ENCODE measurements at regions not wholly inside any gene's neighbourhood (a gene's known extent, or its start where the extent isn't known, plus 50 kb on each side); places are given as distances from the start of the nearest gene placed in this dataset.

DNA sequence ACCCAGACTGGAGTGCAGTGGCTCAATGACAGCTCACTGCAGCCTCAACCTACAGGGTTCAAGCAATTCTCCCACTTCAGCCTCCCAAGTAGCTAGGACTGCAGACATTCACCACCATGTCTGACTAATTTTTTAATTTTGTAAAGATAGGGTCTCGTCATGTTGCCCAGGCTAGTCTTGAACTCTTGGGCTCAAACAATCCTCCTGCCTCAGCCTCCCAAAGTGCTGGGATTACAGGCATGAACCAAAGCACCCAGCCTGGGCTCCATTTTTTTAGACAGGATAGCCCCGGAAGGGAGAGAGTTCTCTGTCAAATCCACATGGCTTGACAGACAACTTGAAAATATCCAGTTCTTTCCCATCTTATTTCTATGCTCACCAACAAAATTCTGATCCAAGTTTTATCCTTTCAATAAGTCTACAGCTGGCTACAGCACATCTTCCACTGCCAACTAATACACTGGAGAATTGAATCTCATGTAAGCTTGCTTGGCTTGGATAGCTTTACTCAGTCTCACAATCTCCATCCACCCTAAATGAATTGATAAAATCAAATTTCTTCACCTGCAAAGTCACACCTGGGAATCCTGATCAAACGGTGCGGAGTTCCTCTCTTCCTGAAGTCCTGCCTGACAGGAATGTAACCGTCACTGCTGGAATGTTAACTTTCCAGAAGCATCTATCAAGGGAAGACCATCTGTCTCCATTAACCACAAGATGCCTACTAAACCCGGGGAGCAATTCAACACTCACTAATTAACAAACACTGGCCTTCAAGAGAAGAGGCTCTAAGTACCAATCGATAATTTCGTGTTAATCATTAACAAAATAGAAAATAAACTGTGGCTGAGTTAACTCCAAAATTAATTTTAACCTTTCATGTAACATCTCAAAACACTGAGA, 239.7 kb upstream of the MKLN1 start:
- WGBS, 3 donors: 25 to 75% (median 70%) methylated on average over 8 of the region's 8 CpGs
- H3K27ac ChIP-seq (ENCODE audit: low read depth, low read length): no peak overlapping the region

DNA sequence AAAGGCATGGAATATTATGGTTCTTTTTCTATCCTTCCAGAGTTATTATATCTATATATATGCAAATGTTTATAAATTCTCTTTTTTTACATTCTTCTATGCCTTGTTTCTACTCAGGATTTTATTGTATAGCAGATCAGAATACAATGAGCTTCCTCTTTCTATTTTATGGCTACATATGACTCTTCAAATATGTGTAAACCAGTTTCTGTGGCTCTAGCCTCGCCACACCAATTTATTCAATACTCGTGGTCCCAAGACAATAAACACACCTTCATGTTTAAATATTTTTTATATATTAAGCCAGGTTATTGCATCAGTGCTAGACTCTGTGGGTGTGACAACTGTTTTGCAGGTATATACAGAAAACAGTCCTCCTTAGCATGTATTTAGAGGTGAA, 237.5 kb upstream of the MKLN1 start:
- 84 to 87% (median 86%) methylated on average over 2 of the region's 2 CpGs for WGBS, 3 donors
- no peak overlapping the region for H3K27ac ChIP-seq (ENCODE audit: low read depth, low read length)

DNA sequence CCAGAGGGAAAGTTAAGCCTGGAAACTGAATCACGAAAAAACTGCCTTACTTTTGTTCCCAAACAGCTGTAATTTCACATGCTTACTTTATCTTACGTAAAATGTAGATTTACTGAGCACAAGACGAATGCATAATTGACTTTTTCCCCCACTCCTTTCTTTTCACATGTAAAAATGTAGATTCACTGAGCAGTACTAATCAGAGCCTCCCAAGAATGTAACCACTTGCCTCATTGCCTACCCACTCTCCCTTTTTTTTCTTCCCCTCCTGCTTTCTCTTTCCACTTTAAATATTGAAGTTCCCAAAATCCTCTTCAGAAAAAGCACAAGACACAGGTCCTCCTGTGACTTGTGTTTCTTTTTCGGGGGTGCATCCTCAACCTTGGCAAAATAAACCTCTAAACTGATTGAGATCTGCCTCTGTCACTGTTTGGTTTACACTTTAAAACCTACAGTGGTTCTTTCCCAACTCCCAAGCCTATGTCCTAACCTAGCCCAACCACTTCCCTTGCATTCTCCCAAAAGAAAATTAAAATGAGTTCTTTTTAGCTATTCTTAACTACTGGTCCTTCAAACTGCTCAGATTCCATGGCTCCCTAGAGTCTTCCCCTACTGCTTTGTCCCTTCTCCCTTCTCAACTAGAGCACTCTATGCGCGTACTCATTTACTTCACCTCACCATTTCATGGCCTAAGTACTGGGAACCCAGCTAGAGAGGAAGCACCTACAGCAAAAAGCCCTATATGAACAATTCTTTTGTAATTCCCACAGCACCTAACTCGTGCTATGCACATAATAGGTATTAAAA, 236.6 kb upstream of the MKLN1 start:
- H3K27ac ChIP-seq (ENCODE audit: low read depth, low read length): no peak overlapping the region
- 65 to 86% (median 78%) methylated on average over 7 of the region's 7 CpGs for WGBS, 3 donors

DNA sequence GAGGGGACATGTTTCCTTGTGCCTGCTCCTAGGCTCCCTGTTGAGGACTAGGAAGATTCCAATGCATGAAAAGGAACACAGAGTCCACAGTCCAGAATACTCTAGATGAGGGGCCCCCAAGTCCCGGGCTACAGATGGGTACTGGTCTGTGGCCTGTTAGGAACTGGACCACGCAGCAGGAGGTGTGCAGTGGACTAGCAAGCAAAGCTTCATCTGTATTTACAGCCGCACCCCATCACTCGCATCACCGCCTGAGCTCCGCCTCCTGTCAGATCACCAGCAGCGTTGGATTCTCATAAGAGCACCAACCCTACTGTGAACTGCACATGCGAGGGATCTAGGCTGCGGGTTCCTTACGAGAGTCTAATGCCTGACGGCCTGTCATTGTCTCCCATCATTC, 233.0 kb upstream of the MKLN1 start:
- H3K27ac ChIP-seq (ENCODE audit: low read depth, low read length): no peak overlapping the region
- 96 to 97% (median 97%) methylated on average over 11 of the region's 11 CpGs for WGBS, 3 donors

DNA sequence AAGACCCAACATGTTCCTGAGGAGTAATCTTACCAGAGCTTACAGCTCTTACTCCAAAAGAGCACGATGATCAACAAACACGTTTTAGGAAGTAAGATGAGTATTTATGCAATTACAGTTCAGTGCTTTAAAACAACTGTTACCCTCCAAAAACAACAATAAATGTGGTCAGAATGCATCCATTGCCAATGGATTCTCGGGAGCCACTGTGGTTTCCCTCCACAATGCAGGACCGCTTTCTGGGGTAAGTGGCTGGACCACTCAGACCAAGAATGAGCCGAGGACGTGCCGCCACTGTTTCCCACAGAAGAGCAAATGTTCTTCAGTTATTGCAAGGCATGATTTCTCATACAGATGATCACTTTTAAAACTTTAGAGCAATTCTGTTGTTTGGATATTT, 232.3 kb upstream of the MKLN1 start:
- 83 to 95% (median 86%) methylated on average over 7 of the region's 7 CpGs for WGBS, 3 donors
- no peak overlapping the region for H3K27ac ChIP-seq (ENCODE audit: low read depth, low read length)

DNA sequence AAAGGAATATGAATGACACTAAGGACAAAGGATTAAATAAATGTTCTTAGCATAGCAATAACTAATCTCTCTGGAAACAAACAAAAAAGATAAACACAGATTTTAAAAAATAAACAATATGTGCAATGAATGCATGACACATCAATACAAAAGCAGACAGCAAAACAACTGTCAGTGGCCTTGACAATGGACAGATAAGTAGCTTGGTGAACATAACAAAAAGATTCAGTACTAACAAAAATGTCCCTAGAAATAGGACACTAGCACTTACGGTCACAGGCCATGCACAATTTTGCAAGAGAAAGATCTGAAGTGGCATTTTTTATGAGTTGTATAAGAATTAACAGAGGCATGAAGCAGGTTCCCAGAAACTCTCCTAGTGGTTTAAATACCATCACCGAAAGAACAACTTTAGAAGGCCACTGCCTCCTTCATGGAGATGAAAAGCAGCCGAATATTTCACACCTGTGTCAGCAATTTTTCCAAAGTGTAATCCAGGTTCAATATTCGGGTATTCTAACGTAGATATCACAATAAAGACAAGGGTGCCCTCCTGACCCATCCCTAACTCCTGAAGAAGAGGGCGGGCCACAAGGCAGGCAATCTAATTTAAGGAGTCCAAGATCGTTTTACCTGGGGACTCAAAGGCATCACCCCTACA, 231.3 kb upstream of the MKLN1 start:
- 79 to 89% (median 84%) methylated on average over 7 of the region's 7 CpGs for WGBS, 3 donors
- no peak overlapping the region for H3K27ac ChIP-seq (ENCODE audit: low read depth, low read length)

DNA sequence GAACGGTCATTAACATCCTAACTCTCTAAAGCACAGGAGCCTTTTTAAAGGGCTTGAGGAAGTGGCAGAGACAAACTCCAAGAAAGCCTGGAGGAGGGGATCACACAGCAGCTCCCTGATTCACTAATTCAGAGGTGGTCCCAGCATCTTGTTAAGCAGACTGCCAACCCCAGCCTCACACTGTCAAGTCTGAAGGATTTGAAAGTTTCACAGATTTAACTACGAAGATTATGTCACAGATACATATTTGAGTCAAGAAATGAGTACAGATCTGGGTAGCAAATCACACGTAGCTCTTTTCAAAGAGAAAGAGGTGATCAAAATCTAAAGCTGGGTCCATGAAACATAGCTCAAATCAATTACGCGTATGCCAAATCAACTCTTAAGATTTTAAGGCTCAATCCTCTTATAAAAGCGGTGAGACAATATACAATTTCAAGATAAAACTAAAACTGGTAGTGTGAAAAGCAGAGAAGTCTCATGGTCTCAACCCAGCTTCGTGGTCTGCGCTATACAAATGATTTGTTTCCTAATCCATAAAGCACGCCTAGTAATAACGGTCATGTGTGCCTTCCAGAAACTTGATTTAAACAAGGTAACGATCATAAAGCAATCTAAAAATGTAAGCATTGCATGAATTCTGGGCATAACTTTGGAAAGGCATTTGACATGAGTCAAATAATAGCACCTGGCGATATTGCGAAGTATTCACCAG, 229.9 kb upstream of the MKLN1 start:
- H3K27ac ChIP-seq (ENCODE audit: low read depth, low read length): no peak overlapping the region
- 76 to 85% (median 77%) methylated on average over 13 of the region's 13 CpGs for WGBS, 3 donors

DNA sequence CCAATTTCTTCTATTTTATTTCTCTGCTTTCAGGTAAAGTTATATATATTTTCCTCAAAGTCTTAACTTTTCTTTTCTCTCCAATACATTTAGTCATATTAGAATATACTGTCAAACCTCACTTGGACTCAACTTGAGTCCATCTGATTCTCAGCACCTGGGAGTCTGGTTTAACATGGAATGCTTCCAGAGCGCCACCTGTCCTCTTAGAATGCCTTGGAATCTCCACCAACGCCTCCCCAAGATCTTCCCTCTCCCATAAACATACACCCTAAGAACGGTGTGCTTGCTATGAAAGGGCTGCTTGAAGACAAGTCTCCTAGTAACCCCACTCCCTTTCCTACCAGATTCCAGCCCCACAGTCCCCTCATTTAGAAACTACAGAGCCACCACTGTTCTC, 229.1 kb upstream of the MKLN1 start:
- H3K27ac ChIP-seq (ENCODE audit: low read depth, low read length): no peak overlapping the region
- 52 to 91% (median 90%) methylated on average over 3 of the region's 3 CpGs for WGBS, 3 donors

DNA sequence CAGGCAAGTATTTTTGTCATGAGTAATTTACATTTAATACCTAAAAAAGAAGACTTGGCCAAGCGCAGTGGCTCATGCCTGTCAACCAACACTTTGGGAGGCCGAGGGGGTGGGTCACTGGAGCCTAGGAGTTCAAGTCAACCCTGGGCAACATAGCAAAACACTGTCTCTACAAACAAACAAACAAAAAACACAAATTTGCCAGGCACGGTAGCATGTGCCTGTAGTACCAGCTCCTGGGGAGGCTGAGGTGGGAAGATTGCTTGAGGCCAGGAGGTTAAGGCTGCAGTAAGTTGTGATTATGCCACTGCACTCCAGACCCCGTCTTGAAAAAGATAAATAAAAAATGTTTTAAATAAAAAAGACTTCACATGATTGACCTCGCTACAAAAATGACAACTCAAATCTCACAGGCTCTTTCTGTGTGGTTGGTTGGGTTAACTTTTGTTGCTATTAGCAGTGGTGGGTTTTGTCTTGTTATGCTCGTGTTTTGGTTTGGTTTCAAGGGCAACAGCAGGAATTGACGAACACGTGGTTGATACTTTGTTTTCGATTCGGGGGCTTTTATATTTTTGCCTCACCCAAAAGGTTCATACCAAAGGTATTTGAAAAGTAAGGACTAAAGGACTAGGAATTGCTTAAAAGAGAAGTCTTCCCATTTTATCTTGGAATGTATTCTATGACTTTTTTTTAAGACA, 227.2 kb upstream of the MKLN1 start:
- no peak overlapping the region for H3K27ac ChIP-seq (ENCODE audit: low read depth, low read length)
- 75 to 82% (median 76%) methylated on average over 10 of the region's 10 CpGs for WGBS, 3 donors

DNA sequence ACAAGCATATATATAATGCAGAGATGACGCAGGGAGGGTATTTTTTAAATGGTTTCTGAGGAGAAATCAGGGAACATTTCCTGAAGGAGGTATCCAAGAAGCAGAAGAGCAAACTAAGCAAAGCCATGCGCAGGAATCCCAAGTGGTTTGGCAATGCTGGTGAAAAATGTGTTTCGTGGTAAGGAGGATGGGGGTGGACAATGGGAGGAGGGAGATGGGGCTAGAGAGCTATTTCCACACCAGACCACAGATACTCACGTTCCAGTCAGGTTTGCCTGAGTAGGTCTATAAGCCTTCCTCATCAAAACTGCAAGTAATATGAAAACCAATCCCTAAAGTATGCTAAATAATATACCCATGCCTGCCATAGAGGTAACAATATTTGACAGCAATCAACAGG, 223.7 kb upstream of the MKLN1 start:
- no peak overlapping the region for H3K27ac ChIP-seq (ENCODE audit: low read depth, low read length)
- WGBS, 3 donors: 29 to 76% (median 29%) methylated on average over 4 of the region's 4 CpGs

DNA sequence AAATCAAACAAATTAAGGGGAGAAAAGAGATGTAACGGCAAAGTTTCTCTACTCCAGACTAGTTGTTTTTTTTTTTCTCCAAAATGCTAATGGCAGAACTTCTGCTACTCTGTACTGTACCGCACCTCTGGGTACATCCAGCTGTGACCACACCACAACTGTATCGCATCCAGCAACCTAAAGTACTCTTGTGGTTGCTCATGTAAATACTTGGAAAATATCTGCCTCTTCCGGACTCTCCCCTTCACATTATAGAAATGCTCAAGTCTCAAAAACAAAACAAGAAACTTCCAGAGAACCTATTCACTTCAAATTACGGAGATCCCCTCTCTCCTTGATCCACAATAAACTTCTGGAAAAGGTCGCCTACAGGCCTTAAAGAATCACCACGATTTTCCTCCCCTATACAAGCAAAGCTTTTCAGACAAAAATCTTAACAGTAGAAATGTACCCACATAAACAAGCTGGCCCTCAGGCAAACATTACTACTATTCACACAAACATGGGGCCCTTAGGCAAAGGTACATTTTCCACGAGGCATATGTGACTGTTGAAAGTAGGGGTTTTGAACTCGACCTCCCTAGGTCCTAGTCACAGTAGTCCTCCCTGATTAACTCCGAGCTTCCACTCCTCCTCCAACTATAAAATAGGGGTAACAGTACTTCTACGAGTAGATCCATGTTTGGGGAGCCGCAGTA, 222.9 kb upstream of the MKLN1 start:
- WGBS, 3 donors: 51 to 73% (median 62%) methylated on average over 12 of the region's 12 CpGs
- no peak overlapping the region for H3K27ac ChIP-seq (ENCODE audit: low read depth, low read length)

DNA sequence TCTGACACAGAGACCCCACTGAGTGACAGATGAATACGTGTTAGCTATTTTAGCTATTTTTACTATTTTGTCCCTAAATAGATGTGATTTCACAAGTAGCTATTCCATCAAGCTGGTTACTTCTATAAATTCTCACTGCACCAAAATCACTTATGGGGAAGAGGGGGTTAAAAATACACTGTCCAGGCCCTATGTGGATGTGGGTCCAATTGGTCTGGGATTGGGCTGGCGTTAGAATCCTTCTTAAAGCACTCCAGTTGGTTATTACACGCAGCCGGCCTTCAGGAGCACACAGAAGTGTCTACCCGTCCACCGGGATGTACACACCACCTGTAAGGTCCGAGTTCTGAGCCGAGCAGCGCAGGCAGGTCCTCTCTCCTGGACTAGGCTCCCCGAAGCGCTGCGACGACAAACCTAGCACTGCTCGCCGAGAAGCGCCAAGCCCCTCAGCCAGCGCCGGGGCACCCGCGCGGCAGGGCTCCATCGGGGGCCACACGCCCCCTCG, 222.3 kb upstream of the MKLN1 start:
- H3K27ac ChIP-seq (ENCODE audit: low read depth, low read length): no peak overlapping the region
- WGBS, 3 donors: 3% methylated on average over 22 to 24 of the region's 24 CpGs

DNA sequence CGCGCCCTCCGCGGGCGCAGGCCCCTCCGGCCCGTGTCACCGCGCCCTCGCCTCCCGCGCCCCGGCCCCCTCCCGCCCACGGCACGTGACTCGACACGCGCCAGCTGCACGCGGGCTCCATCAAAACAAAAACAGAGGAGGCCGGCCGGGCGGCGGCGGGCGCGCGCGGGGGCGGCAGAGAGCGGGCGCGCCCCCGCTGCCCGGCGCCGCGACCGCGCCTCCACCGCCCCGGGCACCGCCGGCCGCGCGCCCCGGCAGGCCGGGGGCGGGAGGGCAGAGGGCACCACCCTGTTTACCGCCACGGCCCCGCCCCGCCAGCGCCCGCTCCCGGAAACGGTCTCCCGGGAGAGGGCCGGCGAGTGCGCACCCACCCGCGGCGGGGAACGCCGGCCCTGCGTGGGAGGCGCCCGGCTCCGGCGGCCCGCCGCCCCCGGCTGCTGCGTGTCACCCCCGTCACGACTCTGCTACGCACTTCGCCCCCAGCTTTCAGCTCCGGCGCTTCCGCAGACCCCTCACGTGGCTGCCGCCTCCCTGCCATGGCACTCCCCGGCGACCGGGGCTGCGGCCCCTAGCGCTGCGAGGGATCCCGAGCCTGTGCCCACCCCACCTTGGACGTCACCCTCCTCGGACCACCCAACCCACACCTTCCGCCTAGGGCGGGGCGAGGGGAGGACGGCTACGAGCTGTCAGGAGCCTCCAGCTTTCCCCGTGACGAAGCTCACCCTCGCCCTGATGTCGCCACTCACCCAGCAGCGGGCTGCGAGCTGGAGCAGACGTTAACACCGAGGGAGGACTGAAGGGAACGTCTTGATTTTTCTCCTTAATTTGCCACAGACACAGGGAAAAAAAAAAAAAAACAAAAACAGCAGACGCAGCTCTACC, 221.6 kb upstream of the MKLN1 start:
- WGBS, 3 donors: 1% methylated on average over 70 to 110 of the region's 110 CpGs

DNA sequence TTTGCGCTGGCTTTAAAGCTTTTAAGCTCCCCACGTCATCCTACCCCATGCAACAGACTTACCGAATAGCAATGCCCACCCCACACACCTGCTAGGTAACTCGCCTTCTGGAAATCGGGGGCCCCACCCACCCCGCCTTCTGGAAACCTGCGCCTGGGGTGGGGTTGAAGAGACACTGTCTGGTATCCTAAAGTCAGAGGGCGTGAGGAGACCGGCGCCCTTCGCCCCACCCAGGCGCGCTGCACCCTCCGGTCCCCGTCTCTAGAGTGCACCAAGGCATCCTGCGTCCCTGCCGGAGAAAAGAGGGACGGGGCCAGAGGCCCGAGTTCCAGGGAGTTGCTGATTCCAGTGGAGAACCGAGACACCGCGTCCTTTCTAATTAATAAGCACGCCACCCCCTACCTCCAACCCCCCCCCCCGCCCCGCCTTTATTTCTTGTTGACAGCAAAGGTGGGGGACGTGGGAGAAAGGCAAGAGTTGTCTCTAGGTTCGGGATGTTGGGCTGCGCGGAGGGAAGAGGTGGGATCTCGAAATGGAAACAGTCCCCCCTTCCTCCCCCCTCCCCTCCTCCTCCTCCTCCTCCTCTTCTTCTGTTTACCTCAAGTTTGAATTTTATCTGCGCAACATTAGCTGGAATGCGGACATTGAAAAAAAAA, 220.9 kb upstream of the MKLN1 start:
- peak overlapping the region; percentile 92 for H3K27ac ChIP-seq (ENCODE audit: low read depth, low read length)
- WGBS, 3 donors: 0% methylated on average over 21 to 32 of the region's 32 CpGs

More for the DNA sequence above, 221.6 kb upstream of the MKLN1 start:
- peak overlapping the region; percentile 92 for H3K27ac ChIP-seq (ENCODE audit: low read depth, low read length)

DNA sequence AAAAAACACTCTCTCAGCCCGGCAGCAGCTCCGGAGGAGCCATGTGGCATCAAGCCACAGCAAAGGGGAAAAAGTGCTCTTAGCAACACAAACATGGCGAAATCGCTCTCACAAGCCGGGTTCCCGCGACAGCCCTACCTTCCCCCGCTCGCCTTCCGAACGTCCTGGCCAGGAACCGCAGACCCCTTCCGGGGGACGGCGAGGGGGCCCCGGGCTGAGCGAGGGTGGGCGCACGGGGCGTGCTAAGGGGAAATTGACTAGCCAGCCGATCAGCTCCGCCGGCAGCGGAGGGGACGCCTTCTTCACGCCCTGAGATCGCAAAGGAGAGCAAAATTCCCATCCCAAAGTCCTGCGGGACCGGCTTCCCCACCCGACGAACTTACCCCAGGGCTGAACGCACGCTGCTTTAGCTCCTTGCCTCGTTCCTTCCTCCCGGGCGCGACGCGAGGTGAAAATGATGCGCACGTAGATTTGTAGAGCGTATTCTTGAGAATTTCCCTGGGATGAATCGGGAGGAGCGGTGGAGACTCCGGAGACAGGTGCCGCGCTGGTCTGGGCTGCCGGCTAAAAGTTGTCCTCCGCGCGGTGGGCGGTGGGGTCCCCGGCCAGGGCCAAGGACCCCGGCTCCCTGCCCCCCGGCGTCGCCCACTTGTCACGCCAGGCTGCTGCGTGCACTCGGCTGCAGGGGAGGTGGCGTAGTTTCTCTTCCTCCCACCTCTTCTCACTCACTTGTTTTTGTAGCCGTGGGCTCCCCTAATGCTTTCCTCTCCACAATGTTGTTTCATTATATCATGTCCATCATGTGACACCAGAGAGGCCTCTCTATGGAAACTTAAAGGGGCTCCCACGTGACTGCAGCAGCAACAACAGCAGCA, 220.1 kb upstream of the MKLN1 start:
- H3K27ac ChIP-seq (ENCODE audit: low read depth, low read length): peak overlapping the region; percentile 92
- 0% methylated on average over 63 of the region's 63 CpGs for WGBS, 3 donors
